Esophagus (tissue), 2 donors: ENCODE measurements at regions not wholly inside any gene's neighbourhood (a gene's known extent, or its start where the extent isn't known, plus 50 kb on each side); places are given as distances from the start of the nearest gene placed in this dataset.

Experiments used
- H3K27ac ChIP-seq, 2 donors: one replicate each; pipeline ENCODE4 v1.5.1; 2013; ENCODE audit warnings: low read depth in 2 of 2, mild to moderate bottlenecking in 2 of 2, inconsistent platforms in 1 of 2, low read length in 1 of 2, moderate library complexity in 1 of 2
- H3K27me3 ChIP-seq, 2 donors: one replicate each; pipeline ENCODE4 v1.6.1; 2013; ENCODE audit warnings: low read length in 2 of 2, control low read depth in 1 of 2, mild to moderate bottlenecking in 1 of 2; ENCODE audit not compliant: insufficient read depth in 2 of 2, control insufficient read depth in 1 of 2
- H3K36me3 ChIP-seq, 2 donors: one replicate each; pipeline ENCODE4 v1.6.1; 2013; ENCODE audit warnings: low read length in 1 of 2; ENCODE audit not compliant: control insufficient read depth in 2 of 2, insufficient read depth in 2 of 2
- H3K4me1 ChIP-seq, 2 donors: one replicate each; pipeline ENCODE4 v1.6.1; 2013; ENCODE audit warnings: low read length in 1 of 2; ENCODE audit not compliant: control insufficient read depth in 2 of 2, insufficient read depth in 2 of 2
- H3K4me3 ChIP-seq, 2 donors: one replicate each; pipeline ENCODE4 v1.5.1; 2013; ENCODE audit warnings: low read length in 2 of 2, mild to moderate bottlenecking in 2 of 2, low read depth in 1 of 2, moderate library complexity in 1 of 2
- H3K9me3 ChIP-seq, 2 donors: one replicate each; pipeline ENCODE4 v1.6.1; 2013; ENCODE audit warnings: mild to moderate bottlenecking in 2 of 2, low read depth in 1 of 2, low read length in 1 of 2, moderate library complexity in 1 of 2; ENCODE audit not compliant: control insufficient read depth in 2 of 2, insufficient read depth in 1 of 2
- WGBS, 2 donors: extraction: QIAGEN DNeasy Blood & Tissue Kit; methylation state at CpG; one replicate each; pipeline ENCODE4 v1.1.7; 2013; 5-methylcytosine and 5-hydroxymethylcytosine counted together
- donor health status: healthy with polysubstance abuse.
- donor health status: Bipolar disorder and iron deficiency.

- Histone ChIP-seq H3K27me3 (no peaks in the 10 kb centered on the region), H3K36me3 (no peaks in the 10 kb centered on the region), H3K4me1 (no peaks in the 10 kb centered on the region), H3K4me3 (no peak overlapping the region), H3K9me3 (no peaks in the 10 kb centered on the region), H3K27ac (no peak overlapping the region)
- 94 to 95% methylated on average over 18 of the region's 18 CpGs for WGBS, 2 donors
Observed at GRCh38 chr4:181365671-181366070, 877.5 kb upstream of the TENM3 start.

- Histone ChIP-seq H3K4me1 (no peaks in the 10 kb centered on the region), H3K4me3 (no peak overlapping the region), H3K27me3 (no peaks in the 10 kb centered on the region), H3K9me3 (no peaks in the 10 kb centered on the region), H3K27ac (no peak overlapping the region), H3K36me3 (no peaks in the 10 kb centered on the region)
- WGBS, 2 donors: 49 to 57% methylated on average over 3 of the region's 3 CpGs
Observed at GRCh38 chr4:181372014-181372413, 871.2 kb upstream of the TENM3 start.

GRCh38 chr4:181376058-181376457, 867.1 kb upstream of the TENM3 start:
- H3K9me3 ChIP-seq: no peaks in the 10 kb centered on the region
- H3K4me1 ChIP-seq: no peaks in the 10 kb centered on the region
- H3K27me3 ChIP-seq: no peaks in the 10 kb centered on the region
- no peak overlapping the region for H3K4me3 ChIP-seq
- no peak overlapping the region for H3K27ac ChIP-seq
- H3K36me3 ChIP-seq: no peaks in the 10 kb centered on the region
- 66 to 69% methylated on average over 8 of the region's 8 CpGs for WGBS, 2 donors

- Histone ChIP-seq H3K4me3 (no peak overlapping the region), H3K27me3 (no peaks in the 10 kb centered on the region), H3K36me3 (no peaks in the 10 kb centered on the region), H3K9me3 (no peaks in the 10 kb centered on the region), H3K27ac (no peak overlapping the region), H3K4me1 (no peaks in the 10 kb centered on the region)
- WGBS, 2 donors: 80 to 81% methylated on average over 1 of the region's 1 CpG
Observed at GRCh38 chr4:181388061-181388460, 855.1 kb upstream of the TENM3 start.

- WGBS, 2 donors: 48 to 54% methylated on average over 1 of the region's 1 CpG
Observed at GRCh38 chr4:181416966-181417365, 826.2 kb upstream of the TENM3 start.

GRCh38 chr4:181418496-181418895, 824.7 kb upstream of the TENM3 start:
- Histone ChIP-seq H3K4me1 (no peaks in the 10 kb centered on the region), H3K27ac (no peak overlapping the region), H3K27me3 (no peaks in the 10 kb centered on the region), H3K9me3 (no peaks in the 10 kb centered on the region), H3K4me3 (no peak overlapping the region), H3K36me3 (no peaks in the 10 kb centered on the region)
- WGBS, 2 donors: 64 to 71% methylated on average over 8 of the region's 8 CpGs

More at GRCh38 chr4:181416966-181417365, 826.2 kb upstream of the TENM3 start:
- no peaks in the 10 kb centered on the region for H3K27me3 ChIP-seq
- no peaks in the 10 kb centered on the region for H3K36me3 ChIP-seq
- no peaks in the 10 kb centered on the region for H3K9me3 ChIP-seq
- H3K4me3 ChIP-seq: no peak overlapping the region
- no peaks in the 10 kb centered on the region for H3K4me1 ChIP-seq
- H3K27ac ChIP-seq: no peak overlapping the region

- WGBS, 2 donors: 65 to 71% methylated on average over 2 of the region's 2 CpGs
- no peaks in the 10 kb centered on the region for H3K9me3 ChIP-seq
Observed at GRCh38 chr4:181420950-181421349, 822.3 kb upstream of the TENM3 start.

GRCh38 chr4:181424362-181425016, 818.7 kb upstream of the TENM3 start:
- Histone ChIP-seq H3K27me3 (no peaks in the 10 kb centered on the region), H3K4me1 (peaks cover 0 to 2% of the 10 kb centered on the region in 2 donors), H3K9me3 (no peaks in the 10 kb centered on the region), H3K4me3 (no peak overlapping the region), H3K27ac (no peak overlapping the region), H3K36me3 (no peaks in the 10 kb centered on the region)
- WGBS, 2 donors: 70 to 77% methylated on average over 2 of the region's 2 CpGs

More at GRCh38 chr4:181420950-181421349, 822.3 kb upstream of the TENM3 start:
- Histone ChIP-seq H3K36me3 (no peaks in the 10 kb centered on the region), H3K27me3 (no peaks in the 10 kb centered on the region), H3K4me1 (no peaks in the 10 kb centered on the region), H3K27ac (no peak overlapping the region), H3K4me3 (no peak overlapping the region)

- no peak overlapping the region for H3K4me3 ChIP-seq
- no peak overlapping the region for H3K27ac ChIP-seq
- H3K36me3 ChIP-seq: no peaks in the 10 kb centered on the region
- H3K27me3 ChIP-seq: no peaks in the 10 kb centered on the region
- peaks cover 0 to 2% of the 10 kb centered on the region in 2 donors for H3K4me1 ChIP-seq
- WGBS, 2 donors: 58 to 63% methylated on average over 3 of the region's 3 CpGs
- no peaks in the 10 kb centered on the region for H3K9me3 ChIP-seq
Observed at GRCh38 chr4:181427076-181427475, 816.1 kb upstream of the TENM3 start.

- H3K27me3 ChIP-seq: no peaks in the 10 kb centered on the region
- no peaks in the 10 kb centered on the region for H3K36me3 ChIP-seq
- no peaks in the 10 kb centered on the region for H3K9me3 ChIP-seq
- H3K4me1 ChIP-seq: peaks cover 0 to 2% of the 10 kb centered on the region in 2 donors
- no peak overlapping the region for H3K27ac ChIP-seq
- 34 to 61% methylated on average over 1 of the region's 1 CpG for WGBS, 2 donors
- no peak overlapping the region for H3K4me3 ChIP-seq
Observed at GRCh38 chr4:181431006-181431405, 812.2 kb upstream of the TENM3 start.
